Neural progenitor cell (in vitro differentiated cells): ENCODE measurements at regions not wholly inside any gene's neighbourhood (a gene's known extent, or its start where the extent isn't known, plus 50 kb on each side); places are given as distances from the start of the nearest gene placed in this dataset.

Experiments
- DNase-seq: peaks from one replicate; pipeline ENCODE4 v3.0.0-alpha.2; 2016; ENCODE audit warnings: low spot score
- H2AFZ ChIP-seq: fragments of 200-600 bp; sonication (generic); replicated peaks from 2 replicates; pipeline ENCODE4 v1.6.1; 2016; ENCODE audit warnings: antibody characterized with exemption
- H3F3A ChIP-seq: fragments of 200-600 bp; sonication (generic); 2 replicates; pipeline ENCODE4 v1.6.1; 2016; ENCODE audit warnings: antibody characterized with exemption, low read depth
- H3K27ac ChIP-seq: fragments of 200-600 bp; sonication (generic); 2 replicates; pipeline ENCODE4 v1.5.1; 2016; ENCODE audit warnings: mild to moderate bottlenecking
- H3K27me3 ChIP-seq: fragments of 200-600 bp; sonication (generic); 2 replicates; pipeline ENCODE4 v1.6.1; 2016; ENCODE audit warnings: mild to moderate bottlenecking, moderate library complexity
- H3K36me3 ChIP-seq: fragments of 200-600 bp; sonication (generic); 2 replicates; pipeline ENCODE4 v1.5.1; 2016
- H3K4me1 ChIP-seq: fragments of 200-600 bp; sonication (generic); 2 replicates; pipeline ENCODE4 v1.6.1; 2016; ENCODE audit warnings: mixed run types
- H3K4me2 ChIP-seq: fragments of 200-600 bp; sonication (generic); 2 replicates; pipeline ENCODE4 v1.6.1; 2016
- H3K4me3 ChIP-seq: fragments of 200-600 bp; sonication (generic); 2 replicates; pipeline ENCODE4 v1.5.1; 2016
- H3K79me2 ChIP-seq: fragments of 200-600 bp; sonication (generic); 2 replicates; pipeline ENCODE4 v1.6.1; 2016; ENCODE audit warnings: low read depth
- H3K9ac ChIP-seq: fragments of 200-600 bp; sonication (generic); 2 replicates; pipeline ENCODE4 v1.6.1; 2016
- H3K9me3 ChIP-seq: fragments of 200-600 bp; sonication (generic); 2 replicates; pipeline ENCODE4 v1.5.1; 2016; ENCODE audit warnings: low read depth
- H4K20me1 ChIP-seq: fragments of 200-600 bp; sonication (generic); 2 replicates; pipeline ENCODE4 v1.6.1; 2016; ENCODE audit warnings: low read depth
- H3K27ac Mint-ChIP-seq: 3 replicates; pipeline ENCODE4 v1.8.0; 2021; ENCODE audit warnings: mixed read lengths
- H3K27me3 Mint-ChIP-seq: 2 replicates; pipeline ENCODE4 v1.8.0; 2022; ENCODE audit warnings: low read depth, mild to moderate bottlenecking, inconsistent platforms, moderate library complexity, mixed read lengths; ENCODE audit not compliant: insufficient read depth
- H3K36me3 Mint-ChIP-seq: 3 replicates; pipeline ENCODE4 v1.8.0; 2021; ENCODE audit warnings: mixed read lengths
- H3K4me1 Mint-ChIP-seq: 3 replicates; pipeline ENCODE4 v1.8.0; 2021; ENCODE audit warnings: mixed read lengths
- H3K4me3 Mint-ChIP-seq: 3 replicates; pipeline ENCODE4 v1.8.0; 2021; ENCODE audit warnings: mild to moderate bottlenecking, moderate library complexity, mixed read lengths
- H3K9me3 Mint-ChIP-seq: 3 replicates; pipeline ENCODE4 v1.8.0; 2020; ENCODE audit warnings: mixed read lengths
- CTCF ChIP-seq: fragments of 200-600 bp; sonication (generic); IDR thresholded peaks from 2 replicates; pipeline ENCODE4 v1.5.1; 2017; ENCODE audit warnings: antibody characterized with exemption, mild to moderate bottlenecking
- EZH2 ChIP-seq: fragments of 200-600 bp; sonication (generic); IDR thresholded peaks from 2 replicates; pipeline ENCODE4 v1.6.1; 2017; ENCODE audit warnings: antibody characterized with exemption, mild to moderate bottlenecking, moderate library complexity
- EZH2phosphoT487 ChIP-seq: fragments of 200-600 bp; sonication (generic); IDR thresholded peaks from 2 replicates; pipeline ENCODE4 v1.6.1; 2017; ENCODE audit warnings: antibody characterized with exemption

GRCh38 chr21:38179511-38179910 is 77.3 kb upstream of the KCNJ15 start:
- Histone ChIP-seq H2AFZ (no peak overlapping the region), H3K9ac (no peak overlapping the region), H3K79me2 (no peaks in the 10 kb centered on the region), H3K27me3 (no peaks in the 10 kb centered on the region), H3F3A (no peaks in the 10 kb centered on the region), H3K4me2 (no peak overlapping the region), H3K4me1 (no peaks in the 10 kb centered on the region), H3K9me3 (no peaks in the 10 kb centered on the region), H3K4me3 (no peak overlapping the region), H3K27ac (no peak overlapping the region), H3K36me3 (no peaks in the 10 kb centered on the region), H4K20me1 (no peaks in the 10 kb centered on the region)
- Mint-ChIP-seq H3K9me3 (no peaks in the 10 kb centered on the region), H3K4me1 (peaks cover 3% of the 10 kb centered on the region), H3K27me3 (no peaks in the 10 kb centered on the region), H3K4me3 (no peak overlapping the region), H3K27ac (no peak overlapping the region), H3K36me3 (no peaks in the 10 kb centered on the region)
- DNase-seq: no peak
- TF ChIP-seq EZH2phosphoT487 (no peak), EZH2 (no peak), CTCF (no peak)

- Histone ChIP-seq H3K9ac (no peak overlapping the region), H2AFZ (no peak overlapping the region), H3F3A (no peaks in the 10 kb centered on the region), H3K27ac (no peak overlapping the region), H3K27me3 (no peaks in the 10 kb centered on the region), H3K4me1 (no peaks in the 10 kb centered on the region), H3K79me2 (no peaks in the 10 kb centered on the region), H3K4me2 (no peak overlapping the region), H4K20me1 (no peaks in the 10 kb centered on the region), H3K4me3 (no peak overlapping the region), H3K9me3 (no peaks in the 10 kb centered on the region), H3K36me3 (no peaks in the 10 kb centered on the region)
- no peak for TF ChIP-seq CTCF
- no peak for TF ChIP-seq EZH2phosphoT487
- no peak for TF ChIP-seq EZH2
- no peak overlapping the region for H3K27ac Mint-ChIP-seq
- H3K36me3 Mint-ChIP-seq: no peaks in the 10 kb centered on the region
- H3K4me1 Mint-ChIP-seq: peaks cover 3% of the 10 kb centered on the region
- DNase-seq: no peak
- H3K4me3 Mint-ChIP-seq: no peak overlapping the region
- peaks cover under 1% of the 10 kb centered on the region for H3K9me3 Mint-ChIP-seq
- H3K27me3 Mint-ChIP-seq: no peaks in the 10 kb centered on the region
These were observed 75.7 kb upstream of the KCNJ15 start for GRCh38 chr21:38181096-38181495.

DNA sequence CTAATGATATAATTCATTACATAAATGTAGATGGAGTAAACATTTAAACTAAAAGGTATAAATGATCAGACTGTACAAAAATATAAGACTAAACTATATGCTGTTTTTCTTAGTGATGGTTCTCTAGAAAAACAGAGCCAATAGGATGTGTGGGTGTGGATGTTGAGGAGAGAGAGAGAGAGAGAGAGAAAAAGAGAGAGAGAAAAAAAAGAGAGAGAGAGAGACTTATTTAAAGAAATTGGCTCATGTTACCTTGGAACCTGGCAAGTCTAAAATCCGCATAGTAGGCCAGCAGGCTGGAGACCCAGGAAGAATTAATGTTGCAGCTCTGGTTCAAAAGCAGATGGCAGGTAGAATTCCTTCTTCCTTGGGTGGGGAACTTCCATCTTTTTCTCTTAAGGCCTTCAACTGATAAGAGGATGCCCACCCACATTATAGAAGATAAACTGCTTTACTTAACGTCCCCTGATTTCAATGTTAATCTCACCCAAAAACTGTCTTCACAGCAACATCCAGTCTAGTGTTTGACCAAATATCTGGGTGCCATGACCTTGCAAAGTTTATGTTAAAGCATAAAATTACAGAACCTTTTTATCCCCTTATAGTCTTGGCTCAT is 74.3 kb upstream of the KCNJ15 start:
- H3K4me1 ChIP-seq: no peaks in the 10 kb centered on the region
- TF ChIP-seq EZH2 (no peak), EZH2phosphoT487 (no peak), CTCF (no peak)
- H2AFZ ChIP-seq: no peak overlapping the region
- Mint-ChIP-seq H3K4me3 (no peak overlapping the region), H3K4me1 (peaks cover 3% of the 10 kb centered on the region), H3K9me3 (peaks cover 3% of the 10 kb centered on the region), H3K36me3 (no peaks in the 10 kb centered on the region), H3K27me3 (peaks cover 2% of the 10 kb centered on the region), H3K27ac (no peak overlapping the region)
- no peak for DNase-seq
- H3K4me2 ChIP-seq: no peak overlapping the region
- H3K79me2 ChIP-seq: no peaks in the 10 kb centered on the region
- no peaks in the 10 kb centered on the region for H3K36me3 ChIP-seq
- H3F3A ChIP-seq: no peaks in the 10 kb centered on the region
- H3K27me3 ChIP-seq: no peaks in the 10 kb centered on the region
- H3K9me3 ChIP-seq: no peaks in the 10 kb centered on the region
- no peak overlapping the region for H3K9ac ChIP-seq
- no peak overlapping the region for H3K4me3 ChIP-seq
- H3K27ac ChIP-seq: no peak overlapping the region
- H4K20me1 ChIP-seq: no peaks in the 10 kb centered on the region
